Liver (tissue), 8 donors: ENCODE measurements at regions not wholly inside any gene's neighbourhood (a gene's known extent, or its start where the extent isn't known, plus 50 kb on each side); places are given as distances from the start of the nearest gene placed in this dataset.

Experiments
- DNase-seq: peaks from one replicate; pipeline ENCODE4 v3.0.0-alpha.2; 2017; ENCODE audit warnings: low spot score
- H3K27ac ChIP-seq, 2 donors: one replicate each; pipeline ENCODE4 v1.7.0; 2013; ENCODE audit warnings: inconsistent platforms in 2 of 2, low read length in 2 of 2, control low read depth in 1 of 2, low read depth in 1 of 2, mild to moderate bottlenecking in 1 of 2
- H3K27me3 ChIP-seq, 4 donors: one replicate each; pipeline versions ENCODE4 v1.6.1 to v1.7.0; 2013; ENCODE audit warnings: low read length in 3 of 4, inconsistent platforms in 1 of 4, mild to moderate bottlenecking in 1 of 4, moderate library complexity in 1 of 4; ENCODE audit not compliant: control insufficient read depth in 4 of 4, insufficient read depth in 4 of 4
- H3K36me3 ChIP-seq, 4 donors: one replicate each; pipeline versions ENCODE4 v1.6.1 to v1.7.0; 2013; ENCODE audit warnings: low read length in 3 of 4, mild to moderate bottlenecking in 3 of 4, low read depth in 1 of 4, moderate library complexity in 1 of 4; ENCODE audit not compliant: control insufficient read depth in 4 of 4, insufficient read depth in 3 of 4
- H3K4me1 ChIP-seq, 4 donors: one replicate each; pipeline versions ENCODE4 v1.6.1 to v1.7.0; 2013; ENCODE audit warnings: low read length in 3 of 4, mild to moderate bottlenecking in 3 of 4, moderate library complexity in 1 of 4; ENCODE audit not compliant: control insufficient read depth in 4 of 4, insufficient read depth in 4 of 4
- H3K4me3 ChIP-seq, 3 donors: one replicate each; pipeline versions ENCODE4 v1.6.1 to v1.7.0; 2013; ENCODE audit warnings: low read length in 3 of 3, control low read depth in 1 of 3, low read depth in 1 of 3, mild to moderate bottlenecking in 1 of 3
- H3K9ac ChIP-seq, 2 donors: one replicate each; pipeline ENCODE4 v1.7.0; 2013; ENCODE audit warnings: low read length in 2 of 2, mild to moderate bottlenecking in 2 of 2, moderate library complexity in 2 of 2, control low read depth in 1 of 2, low read depth in 1 of 2
- H3K9me3 ChIP-seq, 4 donors: one replicate each; pipeline versions ENCODE4 v1.6.1 to v1.7.0; 2013; ENCODE audit warnings: low read length in 3 of 4; ENCODE audit not compliant: control insufficient read depth in 4 of 4
- EGR1 ChIP-seq, 2 donors: IDR thresholded peaks; 2 replicates each; pipeline ENCODE4 v1.6.1; 2016 to 2018; ENCODE audit warnings: antibody characterized with exemption in 2 of 2, low read depth in 2 of 2
- FOXA2 ChIP-seq: IDR thresholded peaks from 2 replicates; pipeline ENCODE4 v1.6.1; 2016; ENCODE audit warnings: antibody characterized with exemption
- GABPA ChIP-seq, 2 donors: IDR thresholded peaks in 1 of 2; conservative IDR thresholded peaks in 1 of 2; 2 replicates each; pipeline ENCODE4 v1.6.1; 2016; ENCODE audit warnings: antibody characterized with exemption in 2 of 2, mild to moderate bottlenecking in 1 of 2, moderate library complexity in 1 of 2
- HNF4G ChIP-seq: IDR thresholded peaks from 2 replicates; pipeline ENCODE4 v1.6.1; 2016; ENCODE audit warnings: antibody characterized with exemption
- JUND ChIP-seq, 2 donors: IDR thresholded peaks; 2 replicates each; pipeline ENCODE4 v1.6.1; 2016; ENCODE audit warnings: antibody characterized with exemption in 2 of 2
- NR2F2 ChIP-seq: IDR thresholded peaks from 2 replicates; pipeline ENCODE4 v1.6.1; 2016; ENCODE audit warnings: antibody characterized with exemption
- RAD21 ChIP-seq, 2 donors: IDR thresholded peaks; 2 replicates each; pipeline ENCODE4 v1.6.1; 2016; ENCODE audit warnings: antibody characterized with exemption in 2 of 2, mild to moderate bottlenecking in 2 of 2
- RXRA ChIP-seq, 2 donors: IDR thresholded peaks; 2 replicates each; pipeline ENCODE4 v1.6.1; 2017 to 2018; ENCODE audit warnings: antibody characterized with exemption in 2 of 2, mild to moderate bottlenecking in 1 of 2
- SP1 ChIP-seq: IDR thresholded peaks from 2 replicates; pipeline ENCODE4 v1.6.1; 2018; ENCODE audit warnings: antibody characterized with exemption, mild to moderate bottlenecking
- TAF1 ChIP-seq: conservative IDR thresholded peaks from 2 replicates; pipeline ENCODE4 v1.6.1; 2016; ENCODE audit warnings: antibody characterized with exemption, mild to moderate bottlenecking
- YY1 ChIP-seq: IDR thresholded peaks from 2 replicates; pipeline ENCODE4 v1.6.1; 2016; ENCODE audit warnings: antibody characterized with exemption, mild to moderate bottlenecking
- WGBS: extraction: QIAGEN DNeasy Blood & Tissue Kit; methylation state at CpG from one replicate; pipeline ENCODE4 v1.1.7; 2013; 5-methylcytosine and 5-hydroxymethylcytosine counted together
- TF ChIP-seq, protein P1 (sequence below): IDR thresholded peaks from 2 replicates; pipeline ENCODE4 v1.6.1; 2016; ENCODE audit warnings: antibody characterized with exemption
- TF ChIP-seq, protein P2 (sequence below): fragments of 150-350 bp; IDR thresholded peaks from 2 replicates; pipeline ENCODE4 v1.5.1; 2017; ENCODE audit warnings: improper control_type of control experiment, low read depth, low read length; ENCODE audit not compliant: missing input control
- TF ChIP-seq, protein P3 (sequence below): IDR thresholded peaks from 2 replicates; pipeline ENCODE4 v1.6.1; 2016; ENCODE audit warnings: antibody characterized with exemption
- TF ChIP-seq, protein P4 (sequence below): IDR thresholded peaks from 2 replicates; pipeline ENCODE4 v1.6.1; 2016; ENCODE audit warnings: antibody characterized with exemption
- donor health status: healthy.
- donor health status: healthy.
- donor health status: healthy.
- donor health status: healthy.
- donor health status: healthy.

DNA sequence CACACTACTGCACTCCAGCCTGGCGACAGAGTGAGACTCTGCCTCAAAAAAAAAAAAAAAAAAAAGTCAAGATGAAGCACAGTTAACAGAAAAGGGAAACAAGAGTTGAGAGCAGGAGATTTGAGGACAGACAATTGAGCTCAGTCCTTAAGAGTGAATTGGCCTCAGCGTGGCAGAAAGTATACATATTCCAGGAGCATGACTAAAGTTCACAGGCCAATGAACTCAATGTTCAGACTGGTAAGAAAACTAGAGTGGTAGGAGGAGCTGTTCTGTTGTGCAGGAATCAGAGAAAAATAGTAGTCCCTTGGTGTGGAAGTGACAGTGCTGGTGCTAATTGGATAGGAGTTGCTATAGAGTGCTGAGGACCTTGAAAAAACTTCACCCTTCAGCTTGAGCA lies 60.0 kb downstream of the NRN1 start:
- no peaks in the 10 kb centered on the region for H3K36me3 ChIP-seq
- no peak overlapping the region for H3K4me3 ChIP-seq
- H3K9me3 ChIP-seq = peaks cover 0 to 6% (median 0%) of the 10 kb centered on the region in 4 donors
- TF ChIP-seq RXRA (IDR thresholded peaks at IDR 0.05) (peak in 1 of 2 donors; percentile 36), TAF1 (no peak), FOXA2 (no peak)
- TF ChIP-seq, protein P1, sequence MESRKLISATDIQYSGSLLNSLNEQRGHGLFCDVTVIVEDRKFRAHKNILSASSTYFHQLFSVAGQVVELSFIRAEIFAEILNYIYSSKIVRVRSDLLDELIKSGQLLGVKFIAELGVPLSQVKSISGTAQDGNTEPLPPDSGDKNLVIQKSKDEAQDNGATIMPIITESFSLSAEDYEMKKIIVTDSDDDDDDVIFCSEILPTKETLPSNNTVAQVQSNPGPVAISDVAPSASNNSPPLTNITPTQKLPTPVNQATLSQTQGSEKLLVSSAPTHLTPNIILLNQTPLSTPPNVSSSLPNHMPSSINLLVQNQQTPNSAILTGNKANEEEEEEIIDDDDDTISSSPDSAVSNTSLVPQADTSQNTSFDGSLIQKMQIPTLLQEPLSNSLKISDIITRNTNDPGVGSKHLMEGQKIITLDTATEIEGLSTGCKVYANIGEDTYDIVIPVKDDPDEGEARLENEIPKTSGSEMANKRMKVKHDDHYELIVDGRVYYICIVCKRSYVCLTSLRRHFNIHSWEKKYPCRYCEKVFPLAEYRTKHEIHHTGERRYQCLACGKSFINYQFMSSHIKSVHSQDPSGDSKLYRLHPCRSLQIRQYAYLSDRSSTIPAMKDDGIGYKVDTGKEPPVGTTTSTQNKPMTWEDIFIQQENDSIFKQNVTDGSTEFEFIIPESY = no peak
- H3K9ac ChIP-seq = no peak overlapping the region
- H3K27me3 ChIP-seq = peaks cover 0 to 2% (median 0%) of the 10 kb centered on the region in 4 donors
- WGBS = 59% methylated on average over 2 of the region's 2 CpGs
- no peak overlapping the region for H3K27ac ChIP-seq
- no peaks in the 10 kb centered on the region for H3K4me1 ChIP-seq
- DNase-seq = no peak

DNA sequence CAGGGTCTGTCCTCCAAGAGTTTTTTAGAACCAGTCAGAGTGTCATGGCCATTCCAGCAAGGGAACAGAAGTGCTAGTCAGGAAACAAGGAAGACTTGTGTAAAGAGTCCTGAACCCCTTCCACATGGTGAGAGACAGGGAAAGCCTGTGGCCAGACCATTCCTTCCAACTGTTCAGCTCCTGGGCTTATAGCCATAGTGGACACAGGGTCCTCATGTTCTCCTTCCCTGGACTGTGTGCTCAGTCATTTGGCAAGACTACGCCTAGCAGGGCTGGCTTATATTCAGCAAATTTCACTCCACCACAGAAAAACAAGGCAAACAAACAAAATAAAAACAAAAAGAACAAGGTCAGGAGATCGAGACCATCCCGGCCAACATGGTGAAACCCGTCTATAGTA lies 60.5 kb downstream of the NRN1 start:
- 89% methylated on average over 4 of the region's 4 CpGs for WGBS
- H3K4me1 ChIP-seq = no peaks in the 10 kb centered on the region
- H3K9me3 ChIP-seq = peaks cover 0 to 6% (median 0%) of the 10 kb centered on the region in 4 donors
- TF ChIP-seq YY1 = no peak
- TF ChIP-seq, protein P2, sequence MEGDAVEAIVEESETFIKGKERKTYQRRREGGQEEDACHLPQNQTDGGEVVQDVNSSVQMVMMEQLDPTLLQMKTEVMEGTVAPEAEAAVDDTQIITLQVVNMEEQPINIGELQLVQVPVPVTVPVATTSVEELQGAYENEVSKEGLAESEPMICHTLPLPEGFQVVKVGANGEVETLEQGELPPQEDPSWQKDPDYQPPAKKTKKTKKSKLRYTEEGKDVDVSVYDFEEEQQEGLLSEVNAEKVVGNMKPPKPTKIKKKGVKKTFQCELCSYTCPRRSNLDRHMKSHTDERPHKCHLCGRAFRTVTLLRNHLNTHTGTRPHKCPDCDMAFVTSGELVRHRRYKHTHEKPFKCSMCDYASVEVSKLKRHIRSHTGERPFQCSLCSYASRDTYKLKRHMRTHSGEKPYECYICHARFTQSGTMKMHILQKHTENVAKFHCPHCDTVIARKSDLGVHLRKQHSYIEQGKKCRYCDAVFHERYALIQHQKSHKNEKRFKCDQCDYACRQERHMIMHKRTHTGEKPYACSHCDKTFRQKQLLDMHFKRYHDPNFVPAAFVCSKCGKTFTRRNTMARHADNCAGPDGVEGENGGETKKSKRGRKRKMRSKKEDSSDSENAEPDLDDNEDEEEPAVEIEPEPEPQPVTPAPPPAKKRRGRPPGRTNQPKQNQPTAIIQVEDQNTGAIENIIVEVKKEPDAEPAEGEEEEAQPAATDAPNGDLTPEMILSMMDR = no peak
- no peak for TF ChIP-seq RXRA (IDR thresholded peaks at IDR 0.05)
- no peak for TF ChIP-seq GABPA (IDR thresholded peaks at IDR 0.05 in 1 of 2, conservative IDR thresholded peaks at IDR 0.05 in 1 of 2)
- no peak for TF ChIP-seq RAD21 (IDR thresholded peaks at IDR 0.05)
- no peak for TF ChIP-seq SP1
- TF ChIP-seq, protein P3, sequence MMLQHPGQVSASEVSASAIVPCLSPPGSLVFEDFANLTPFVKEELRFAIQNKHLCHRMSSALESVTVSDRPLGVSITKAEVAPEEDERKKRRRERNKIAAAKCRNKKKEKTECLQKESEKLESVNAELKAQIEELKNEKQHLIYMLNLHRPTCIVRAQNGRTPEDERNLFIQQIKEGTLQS = no peak
- TF ChIP-seq, protein P1 = no peak
- no peak for TF ChIP-seq EGR1 (IDR thresholded peaks at IDR 0.05; ENCODE audit: low read depth in 2 of 2)
- peaks cover 0 to 2% (median 0%) of the 10 kb centered on the region in 4 donors for H3K27me3 ChIP-seq
- no peak for DNase-seq
- H3K4me3 ChIP-seq = no peak overlapping the region
- no peak overlapping the region for H3K27ac ChIP-seq
- H3K36me3 ChIP-seq = no peaks in the 10 kb centered on the region
- H3K9ac ChIP-seq = no peak overlapping the region

DNA sequence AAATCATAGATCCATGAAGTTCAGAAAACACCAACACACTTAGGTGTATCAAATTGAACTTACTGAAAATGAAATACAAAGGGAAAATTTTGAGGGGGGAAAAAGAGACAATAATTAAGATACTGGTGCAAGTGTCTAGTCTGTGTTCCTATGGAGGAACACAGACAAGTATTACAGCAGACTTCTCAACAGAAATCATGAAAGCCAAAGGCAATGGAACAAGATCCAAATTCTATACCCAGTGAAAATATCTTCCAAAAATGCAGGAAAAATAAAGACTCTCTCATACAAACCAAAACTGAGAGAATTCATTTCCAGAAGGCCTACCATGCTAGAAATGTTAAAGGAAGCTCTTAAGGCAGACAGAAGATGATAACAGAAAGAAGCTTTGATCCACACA lies 63.1 kb downstream of the NRN1 start:
- no peaks in the 10 kb centered on the region for H3K36me3 ChIP-seq
- H3K27ac ChIP-seq = no peak overlapping the region
- H3K4me1 ChIP-seq = no peaks in the 10 kb centered on the region
- DNase-seq = no peak
- H3K9ac ChIP-seq = no peak overlapping the region
- peaks cover 0 to 2% (median 0%) of the 10 kb centered on the region in 4 donors for H3K27me3 ChIP-seq
- H3K4me3 ChIP-seq = no peak overlapping the region
- H3K9me3 ChIP-seq = peaks cover 0 to 6% (median 0%) of the 10 kb centered on the region in 4 donors
- TF ChIP-seq, protein P4, sequence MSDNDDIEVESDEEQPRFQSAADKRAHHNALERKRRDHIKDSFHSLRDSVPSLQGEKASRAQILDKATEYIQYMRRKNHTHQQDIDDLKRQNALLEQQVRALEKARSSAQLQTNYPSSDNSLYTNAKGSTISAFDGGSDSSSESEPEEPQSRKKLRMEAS = no peak
- TF ChIP-seq, protein P1 = no peak
- TF ChIP-seq, protein P3 = no peak
- no peak for TF ChIP-seq SP1
- TF ChIP-seq EGR1 (IDR thresholded peaks at IDR 0.05; ENCODE audit: low read depth in 2 of 2) = no peak
- TF ChIP-seq YY1 = no peak
- TF ChIP-seq, protein P2 = no peak
- no peak for TF ChIP-seq GABPA (IDR thresholded peaks at IDR 0.05 in 1 of 2, conservative IDR thresholded peaks at IDR 0.05 in 1 of 2)
- TF ChIP-seq HNF4G = no peak
- TF ChIP-seq TAF1 = no peak
- TF ChIP-seq FOXA2 = no peak
- no peak for TF ChIP-seq JUND (IDR thresholded peaks at IDR 0.05)
- no peak for TF ChIP-seq NR2F2
